Lower leg skin (tissue), 3 donors: ENCODE measurements at regions not wholly inside any gene's neighbourhood (a gene's known extent, or its start where the extent isn't known, plus 50 kb on each side); places are given as distances from the start of the nearest gene placed in this dataset.

ENCODE experiments used
- CTCF ChIP-seq, 3 donors: fragments of 450-650 bp; IDR thresholded peaks; one replicate each; pipeline ENCODE4 v1.5.1; 2016; ENCODE audit warnings: antibody characterized with exemption in 3 of 3, mild to moderate bottlenecking in 3 of 3, moderate library complexity in 2 of 3
- POLR2A ChIP-seq, 2 donors: fragments of 450-650 bp; IDR thresholded peaks; one replicate each; pipeline ENCODE4 v1.6.1; 2016 to 2017; ENCODE audit warnings: antibody characterized with exemption in 2 of 2, mild to moderate bottlenecking in 1 of 2, moderate library complexity in 1 of 2

- TF ChIP-seq CTCF (IDR thresholded peaks at IDR 0.05) (no peak), POLR2A (IDR thresholded peaks at IDR 0.05) (no peak)
These were observed 84.7 kb upstream of the PCDH8 start for GRCh38 chr13:52933099-52933498.
